BE2C (cell line): ENCODE measurements at regions not wholly inside any gene's neighbourhood (a gene's known extent, or its start where the extent isn't known, plus 50 kb on each side); places are given as distances from the start of the nearest gene placed in this dataset.

Experiments used
- DNase-seq: peaks from one replicate; pipeline ENCODE4 v3.0.0-alpha.2; 2020
- H3K27me3 ChIP-seq: fragments of 250-450 bp; sonication (Bioruptor Pico); 2 replicates; pipeline ENCODE4 v1.5.1; 2020; ENCODE audit warnings: mild to moderate bottlenecking
- H3K36me3 ChIP-seq: fragments of 250-450 bp; sonication (Bioruptor Pico); 2 replicates; pipeline ENCODE4 v1.5.1; 2020; ENCODE audit warnings: mild to moderate bottlenecking
- H3K4me1 ChIP-seq: fragments of 250-450 bp; sonication (Bioruptor Pico); 2 replicates; pipeline ENCODE4 v1.5.1; 2020
- H3K4me3 ChIP-seq: 2 replicates; pipeline ENCODE4 v1.5.1; 2011; ENCODE audit warnings: low read depth, low read length
- H3K9me3 ChIP-seq: fragments of 250-450 bp; sonication (Bioruptor Pico); 2 replicates; pipeline ENCODE4 v1.5.1; 2020
- CTCF ChIP-seq: IDR thresholded peaks from 2 replicates; pipeline ENCODE4 v1.5.1; 2012; ENCODE audit warnings: mild to moderate bottlenecking, low read depth, low read length

GRCh38 chr3:82800248-82800647 is 1038.8 kb upstream of the GBE1 start:
- TF ChIP-seq CTCF, result no peak
- Histone ChIP-seq H3K4me1 (no peaks in the 10 kb centered on the region; the same call in 1 of the 2 replicates), H3K9me3 (no peaks in the 10 kb centered on the region; the same call in 1 of the 2 replicates), H3K27me3 (no peaks in the 10 kb centered on the region), H3K36me3 (no peaks in the 10 kb centered on the region), H3K4me3 (no peak overlapping the region)
- DNase-seq, result no peak

DNA sequence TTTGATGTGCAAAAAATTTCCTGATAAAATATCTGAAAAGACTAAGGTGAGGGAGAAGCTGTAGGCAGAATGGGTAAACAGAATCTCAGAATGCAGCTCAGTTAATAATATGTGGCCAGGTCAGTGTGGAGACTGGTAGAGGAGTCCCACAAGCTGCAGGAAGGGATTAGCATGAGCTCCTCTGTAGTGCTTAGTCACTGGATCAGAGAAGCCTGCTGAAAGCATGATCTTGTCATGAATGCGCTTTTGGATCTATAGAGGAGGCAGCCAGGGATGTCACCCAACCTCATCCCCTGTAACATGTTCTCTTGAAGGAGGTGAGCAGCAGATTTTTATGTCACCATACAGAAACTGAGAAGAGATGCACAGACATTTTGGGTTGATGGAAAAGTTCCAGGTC is 1035.3 kb upstream of the GBE1 start:
- TF ChIP-seq CTCF, result no peak
- H3K4me1 ChIP-seq, result no peaks in the 10 kb centered on the region
- no peak overlapping the region for H3K4me3 ChIP-seq
- no peaks in the 10 kb centered on the region; the same call in 1 of the 2 replicates for H3K9me3 ChIP-seq
- H3K36me3 ChIP-seq, result no peaks in the 10 kb centered on the region
- no peaks in the 10 kb centered on the region for H3K27me3 ChIP-seq
- DNase-seq, result no peak

- no peak for TF ChIP-seq CTCF
- Histone ChIP-seq H3K9me3 (no peaks in the 10 kb centered on the region), H3K4me1 (no peaks in the 10 kb centered on the region), H3K27me3 (no peaks in the 10 kb centered on the region), H3K4me3 (no peak overlapping the region), H3K36me3 (no peaks in the 10 kb centered on the region)
- no peak for DNase-seq
Observed at GRCh38 chr3:82791241-82791640, 1029.8 kb upstream of the GBE1 start.

- no peak for TF ChIP-seq CTCF
- no peak overlapping the region for H3K4me3 ChIP-seq
Observed at GRCh38 chr3:82790307-82791097, 1029.1 kb upstream of the GBE1 start.

DNA sequence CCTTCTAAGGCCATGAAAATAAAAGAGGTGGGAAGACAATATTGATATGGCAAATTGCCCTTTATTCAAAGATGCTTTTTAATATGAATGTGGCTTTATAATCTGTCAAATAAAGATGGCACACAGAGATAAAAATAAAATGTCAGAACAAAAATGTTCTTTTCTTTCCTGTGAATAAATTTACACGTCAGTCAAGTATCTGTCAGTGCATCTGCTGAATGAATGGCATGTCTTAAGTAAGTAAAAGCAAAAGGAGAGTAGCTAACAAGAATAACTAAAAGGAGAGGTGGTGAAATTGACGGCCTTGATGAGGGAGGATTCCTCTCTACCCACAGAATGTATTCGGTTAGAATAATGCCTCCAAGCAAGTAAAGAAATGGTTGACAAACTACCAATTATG is 1021.7 kb upstream of the GBE1 start:
- no peak for TF ChIP-seq CTCF
- no peaks in the 10 kb centered on the region for H3K27me3 ChIP-seq
- H3K36me3 ChIP-seq, result no peaks in the 10 kb centered on the region
- DNase-seq, result no peak
- H3K4me3 ChIP-seq, result no peak overlapping the region
- no peaks in the 10 kb centered on the region for H3K9me3 ChIP-seq
- H3K4me1 ChIP-seq, result no peaks in the 10 kb centered on the region

More at GRCh38 chr3:82790307-82791097, 1029.1 kb upstream of the GBE1 start:
- H3K4me1 ChIP-seq, result no peaks in the 10 kb centered on the region
- no peaks in the 10 kb centered on the region for H3K27me3 ChIP-seq
- H3K9me3 ChIP-seq, result no peaks in the 10 kb centered on the region
- H3K36me3 ChIP-seq, result no peaks in the 10 kb centered on the region
- no peak for DNase-seq

- no peak for TF ChIP-seq CTCF
- DNase-seq, result no peak
- H3K9me3 ChIP-seq, result no peaks in the 10 kb centered on the region
Observed at GRCh38 chr3:82773207-82773606, 1011.8 kb upstream of the GBE1 start.

More at GRCh38 chr3:82773207-82773606, 1011.8 kb upstream of the GBE1 start:
- no peak overlapping the region for H3K4me3 ChIP-seq
- no peaks in the 10 kb centered on the region for H3K36me3 ChIP-seq
- no peaks in the 10 kb centered on the region for H3K4me1 ChIP-seq
- H3K27me3 ChIP-seq, result no peaks in the 10 kb centered on the region
